ENCODE measurements at regions not wholly inside any gene's neighbourhood (a gene's known extent, or its start where the extent isn't known, plus 50 kb on each side); places are given as distances from the start of the nearest gene placed in this dataset.

DNA sequence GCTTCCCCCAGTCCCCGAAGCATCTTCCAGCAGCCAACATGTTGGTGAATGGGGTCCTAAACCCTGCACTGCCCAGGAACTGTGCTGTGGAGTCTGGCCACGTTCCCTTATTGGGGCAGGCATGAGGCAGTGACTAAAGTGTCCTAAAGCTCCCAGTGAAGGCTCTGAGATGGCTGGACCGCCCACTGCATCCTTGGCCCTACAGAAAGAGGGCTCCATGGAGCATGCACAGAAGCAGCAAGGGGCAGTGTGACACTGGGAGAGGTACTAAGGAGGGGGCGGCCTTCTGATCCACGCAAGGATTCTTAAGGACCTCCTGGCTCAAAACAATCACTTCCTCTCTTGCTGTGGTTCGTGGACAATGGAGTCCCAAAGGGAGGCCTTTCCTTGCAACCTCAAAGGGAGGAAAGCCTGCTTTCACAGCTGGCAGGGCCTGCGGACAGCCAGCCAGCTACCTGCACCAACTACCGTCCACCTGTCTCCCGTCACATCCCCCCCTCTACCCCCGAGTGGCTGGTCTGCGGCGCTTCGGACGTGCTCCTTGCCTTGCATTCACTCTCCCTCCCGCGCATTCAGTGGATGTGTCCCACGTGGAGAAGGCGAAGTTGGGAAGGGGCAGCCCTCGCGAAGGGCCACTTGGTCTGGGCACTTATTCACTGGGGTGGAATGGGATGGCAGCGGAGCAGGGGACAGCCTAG lies 63.9 kb upstream of the STARD13 start:
- peak overlapping the region; percentile 39 for H3K27ac Mint-ChIP-seq
- no peak for TF ChIP-seq CTCF (IDR thresholded peaks at IDR 0.05)

DNA sequence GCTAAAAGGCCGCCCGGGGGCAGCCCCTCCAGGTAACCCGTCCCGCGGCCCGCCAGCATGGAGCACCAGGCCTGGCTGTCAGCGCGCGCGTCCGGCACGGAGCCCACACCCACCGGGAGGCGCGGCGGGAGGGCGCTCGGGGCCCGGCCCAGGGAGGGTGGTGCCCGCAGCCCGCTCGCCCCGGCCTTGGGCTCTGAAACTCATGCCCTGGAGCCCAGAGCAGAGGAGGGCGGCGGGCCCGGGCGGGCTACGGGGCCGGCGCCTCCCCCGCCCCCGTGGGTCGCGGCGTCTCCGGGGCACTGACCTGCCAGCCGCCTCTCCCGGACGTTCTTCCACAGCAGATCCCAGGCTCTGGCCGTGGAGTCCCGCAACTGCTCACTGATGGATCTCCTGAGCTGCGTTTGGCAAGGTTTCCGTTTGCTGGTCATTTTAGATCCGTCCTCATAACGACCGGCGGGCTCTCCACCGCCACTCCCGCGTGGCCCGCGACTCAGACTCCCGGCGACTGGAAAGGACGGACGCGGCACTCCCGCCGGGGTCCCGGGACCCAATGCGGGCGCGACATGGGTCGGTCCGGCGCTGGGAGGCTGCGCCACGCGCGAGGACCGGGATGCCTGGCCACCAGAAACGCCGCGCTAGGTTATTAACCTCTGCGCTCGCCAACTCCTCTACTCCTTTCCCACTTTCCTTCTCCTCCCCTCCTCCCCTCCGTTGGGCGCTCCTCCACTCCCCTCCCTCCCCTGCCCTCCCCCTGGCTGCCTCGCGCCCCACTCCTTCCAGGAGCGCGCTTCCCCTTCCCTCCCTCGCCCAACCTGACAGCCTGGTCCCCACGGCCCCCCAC lies 64.7 kb upstream of the STARD13 start:
- DNase-seq = no peak
- Mint-ChIP-seq H3K9me3 (no peaks in the 10 kb centered on the region), H3K4me1 (ENCODE audit: low read depth) (peaks cover 44% of the 10 kb centered on the region), H3K27me3 (ENCODE audit: insufficient read depth) (no peaks in the 10 kb centered on the region; the same call in 1 of the 2 replicates), H3K36me3 (ENCODE audit: low read depth) (peaks cover 7% of the 10 kb centered on the region; the same call in 1 of the 2 replicates), H3K27ac (peak overlapping the region; percentile 68), H3K4me3 (peak overlapping the region; percentile 88)
- TF ChIP-seq CTCF (IDR thresholded peaks at IDR 0.05) = no peak

More for the DNA sequence above, 63.9 kb upstream of the STARD13 start:
- Mint-ChIP-seq H3K27me3 (ENCODE audit: insufficient read depth) (no peaks in the 10 kb centered on the region; the same call in 1 of the 2 replicates), H3K9me3 (no peaks in the 10 kb centered on the region), H3K36me3 (ENCODE audit: low read depth) (peaks cover 7% of the 10 kb centered on the region; the same call in 1 of the 2 replicates), H3K4me1 (ENCODE audit: low read depth) (peaks cover 44% of the 10 kb centered on the region), H3K4me3 (peak overlapping the region; percentile 85)
- no peak for DNase-seq

DNA sequence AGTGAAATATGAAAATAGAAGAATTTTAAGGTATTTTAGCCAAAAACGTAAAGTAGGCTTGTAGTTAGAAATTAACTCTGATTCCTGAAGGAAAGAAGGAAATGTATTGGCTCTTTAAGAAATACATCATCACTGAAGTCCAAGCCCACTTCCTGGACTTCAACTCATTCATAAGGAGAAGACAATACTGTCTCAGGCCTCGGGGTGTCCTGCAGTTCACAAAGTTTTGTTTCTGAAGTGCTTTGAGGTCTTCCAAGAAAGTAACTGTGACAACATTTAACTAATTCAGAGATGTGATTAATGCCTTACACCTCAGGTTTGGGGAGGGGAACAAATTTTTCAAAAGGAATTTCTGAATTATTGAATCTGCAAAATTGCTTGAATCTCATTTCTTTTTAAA lies 65.8 kb upstream of the STARD13 start:
- peak; percentile 49 for DNase-seq
- Mint-ChIP-seq H3K36me3 (ENCODE audit: low read depth) (peaks cover under 1% of the 10 kb centered on the region; the same call in 1 of the 2 replicates), H3K27me3 (ENCODE audit: insufficient read depth) (no peaks in the 10 kb centered on the region; the same call in 1 of the 2 replicates)

DNA sequence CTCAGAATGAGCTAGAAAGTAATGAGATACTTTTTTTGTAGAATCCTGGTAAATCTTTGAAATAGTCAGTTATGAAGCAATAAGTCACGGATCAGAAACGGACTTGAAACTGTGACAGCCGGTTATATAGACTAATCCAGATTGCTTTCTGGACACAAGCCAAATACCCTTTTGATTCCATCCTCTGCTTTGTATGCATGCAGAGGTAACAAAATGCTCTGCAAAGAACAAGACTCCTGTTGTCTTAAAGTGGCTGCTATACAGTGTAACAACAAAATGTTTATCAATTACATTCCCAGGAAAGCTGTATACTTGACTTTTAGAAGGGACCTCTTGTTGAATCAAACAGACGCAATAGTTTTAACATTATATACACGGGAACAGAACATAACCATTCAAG lies 66.5 kb upstream of the STARD13 start:
- Mint-ChIP-seq H3K36me3 (ENCODE audit: low read depth) (no peaks in the 10 kb centered on the region; the same call in 1 of the 2 replicates), H3K9me3 (no peaks in the 10 kb centered on the region), H3K4me1 (ENCODE audit: low read depth) (peaks cover 37% of the 10 kb centered on the region), H3K27me3 (ENCODE audit: insufficient read depth) (no peaks in the 10 kb centered on the region), H3K4me3 (no peak overlapping the region), H3K27ac (no peak overlapping the region)
- DNase-seq = no peak
- no peak for TF ChIP-seq CTCF (IDR thresholded peaks at IDR 0.05)

More for the DNA sequence above, 65.8 kb upstream of the STARD13 start:
- Mint-ChIP-seq H3K4me1 (ENCODE audit: low read depth) (peaks cover 37% of the 10 kb centered on the region), H3K27ac (peak overlapping the region; percentile 68; the same call in 1 of the 2 replicates), H3K4me3 (peak overlapping the region; percentile 88), H3K9me3 (no peaks in the 10 kb centered on the region)
- TF ChIP-seq CTCF (IDR thresholded peaks at IDR 0.05) = 0 out of 2 replicates have a peak, but pooled peaks have one; percentile 29

- Mint-ChIP-seq H3K4me3 (no peak overlapping the region), H3K4me1 (ENCODE audit: low read depth) (peaks cover 36% of the 10 kb centered on the region), H3K9me3 (no peaks in the 10 kb centered on the region), H3K36me3 (ENCODE audit: low read depth) (no peaks in the 10 kb centered on the region; the same call in 1 of the 2 replicates), H3K27ac (no peak overlapping the region), H3K27me3 (ENCODE audit: insufficient read depth) (no peaks in the 10 kb centered on the region)
- no peak for DNase-seq
- no peak for TF ChIP-seq CTCF (IDR thresholded peaks at IDR 0.05)
Measured at GRCh38 chr13:33352526-33352925, 67.0 kb upstream of the STARD13 start.
